ENCODE measurements at regions not wholly inside any gene's neighbourhood (a gene's known extent, or its start where the extent isn't known, plus 50 kb on each side); places are given as distances from the start of the nearest gene placed in this dataset.

DNA sequence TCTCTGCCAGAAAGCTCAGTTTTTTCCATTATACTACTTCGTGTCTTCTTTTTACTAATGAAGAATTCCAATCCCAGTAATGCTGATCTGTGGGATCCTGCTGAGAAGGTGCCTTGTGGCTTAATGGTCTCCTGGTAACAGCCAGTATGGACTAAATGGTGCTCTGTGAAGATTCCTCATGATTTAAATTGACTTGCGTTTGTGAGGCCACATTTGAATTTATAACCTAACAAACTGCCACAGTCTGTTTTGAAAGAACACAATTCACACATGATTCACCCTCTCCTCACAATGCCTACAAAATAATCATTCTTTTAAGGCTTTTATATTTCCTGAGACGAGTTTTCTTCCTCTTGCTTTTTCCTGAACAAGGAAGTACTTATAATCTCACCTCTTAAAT lies 140.0 kb downstream of the MBL2 start:
- Mint-ChIP-seq H3K36me3 (ENCODE audit: insufficient read depth, unreplicated experiment) (no peaks in the 10 kb centered on the region), H3K4me1 (ENCODE audit: insufficient read depth, unreplicated experiment) (no peaks in the 10 kb centered on the region), H3K27me3 (ENCODE audit: insufficient read depth, unreplicated experiment) (no peaks in the 10 kb centered on the region), H3K4me3 (ENCODE audit: unreplicated experiment) (no peak overlapping the region), H3K9me3 (ENCODE audit: unreplicated experiment) (no peaks in the 10 kb centered on the region), H3K27ac (ENCODE audit: low read depth, unreplicated experiment) (no peak overlapping the region)
- no peak for DNase-seq (ENCODE audit: unreplicated experiment)
- BruUV-seq (replicated peaks) = no TSS peak
- intact Hi-C loops (cut with micrococcal nuclease) = no loop called here
- ChIA-PET CTCF (no interaction called here), POLR2A (interaction anchor here (0.5 to 0.6 kb wide), 2 partner anchors 45 to 1715 kb away, joined by 4 read pairs; no protein-coding TSS in a partner anchor)
- TF ChIP-seq, protein P1, sequence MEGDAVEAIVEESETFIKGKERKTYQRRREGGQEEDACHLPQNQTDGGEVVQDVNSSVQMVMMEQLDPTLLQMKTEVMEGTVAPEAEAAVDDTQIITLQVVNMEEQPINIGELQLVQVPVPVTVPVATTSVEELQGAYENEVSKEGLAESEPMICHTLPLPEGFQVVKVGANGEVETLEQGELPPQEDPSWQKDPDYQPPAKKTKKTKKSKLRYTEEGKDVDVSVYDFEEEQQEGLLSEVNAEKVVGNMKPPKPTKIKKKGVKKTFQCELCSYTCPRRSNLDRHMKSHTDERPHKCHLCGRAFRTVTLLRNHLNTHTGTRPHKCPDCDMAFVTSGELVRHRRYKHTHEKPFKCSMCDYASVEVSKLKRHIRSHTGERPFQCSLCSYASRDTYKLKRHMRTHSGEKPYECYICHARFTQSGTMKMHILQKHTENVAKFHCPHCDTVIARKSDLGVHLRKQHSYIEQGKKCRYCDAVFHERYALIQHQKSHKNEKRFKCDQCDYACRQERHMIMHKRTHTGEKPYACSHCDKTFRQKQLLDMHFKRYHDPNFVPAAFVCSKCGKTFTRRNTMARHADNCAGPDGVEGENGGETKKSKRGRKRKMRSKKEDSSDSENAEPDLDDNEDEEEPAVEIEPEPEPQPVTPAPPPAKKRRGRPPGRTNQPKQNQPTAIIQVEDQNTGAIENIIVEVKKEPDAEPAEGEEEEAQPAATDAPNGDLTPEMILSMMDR (IDR thresholded peaks at IDR 0.05; ENCODE audit: unreplicated experiment) = no peak

DNA sequence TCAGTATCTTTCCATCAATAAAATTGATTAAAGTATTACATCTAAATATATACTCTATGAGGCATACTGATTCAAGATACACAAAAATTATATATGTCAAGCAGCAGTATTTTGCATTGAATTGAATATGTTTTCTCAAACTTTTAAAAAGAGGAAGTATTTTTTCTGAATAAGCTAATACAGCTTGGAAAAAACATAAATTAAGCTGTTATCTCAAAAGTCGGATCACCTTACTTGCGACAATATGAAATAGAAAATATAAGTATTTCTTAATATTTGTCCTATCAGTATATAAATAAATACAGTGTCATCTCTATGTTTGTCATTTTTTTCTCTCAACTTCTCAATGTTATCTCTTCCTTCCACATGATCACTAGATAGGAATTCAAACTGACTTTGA lies 139.3 kb downstream of the MBL2 start:
- ChIA-PET POLR2A (interaction anchor here (0.6 kb wide), 1 partner anchor 1716 kb away, joined by 4 read pairs; no protein-coding TSS in a partner anchor), CTCF (no interaction called here)
- no peak for DNase-seq (ENCODE audit: unreplicated experiment)
- no peaks in the 10 kb centered on the region for H3K4me1 Mint-ChIP-seq (ENCODE audit: insufficient read depth, unreplicated experiment)
- H3K4me3 Mint-ChIP-seq (ENCODE audit: unreplicated experiment) = no peak overlapping the region
- H3K9me3 Mint-ChIP-seq (ENCODE audit: unreplicated experiment) = no peaks in the 10 kb centered on the region
- H3K27me3 Mint-ChIP-seq (ENCODE audit: insufficient read depth, unreplicated experiment) = no peaks in the 10 kb centered on the region
- H3K36me3 Mint-ChIP-seq (ENCODE audit: insufficient read depth, unreplicated experiment) = no peaks in the 10 kb centered on the region
- intact Hi-C loops (cut with micrococcal nuclease) = no loop called here
- no peak overlapping the region for H3K27ac Mint-ChIP-seq (ENCODE audit: low read depth, unreplicated experiment)
- no TSS peak for BruUV-seq (replicated peaks)
- TF ChIP-seq, protein P1 (IDR thresholded peaks at IDR 0.05; ENCODE audit: unreplicated experiment) = no peak

DNA sequence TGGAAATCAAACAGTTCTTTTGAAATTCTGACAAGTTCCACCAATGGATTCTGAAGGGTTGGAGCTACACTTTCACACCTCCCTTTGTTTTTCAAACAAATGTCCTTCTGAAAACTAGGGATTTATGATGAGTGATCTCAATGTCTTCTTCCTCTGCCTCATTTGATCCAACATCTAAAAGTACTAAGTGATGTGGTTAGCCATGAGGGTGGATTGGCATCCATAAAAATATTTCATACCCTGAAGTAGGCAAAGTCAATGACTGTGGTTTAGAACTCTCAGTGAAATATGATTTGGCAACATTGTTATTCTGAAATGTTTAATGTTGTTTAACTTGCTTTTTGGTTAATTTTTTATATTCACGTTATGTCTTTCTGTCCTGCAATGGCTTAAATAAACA lies 136.9 kb downstream of the MBL2 start:
- TF ChIP-seq, protein P1 (IDR thresholded peaks at IDR 0.05; ENCODE audit: unreplicated experiment) = no peak
- POLR2A ChIA-PET = no interaction called here
- BruUV-seq (replicated peaks) = no TSS peak
- Mint-ChIP-seq H3K27ac (ENCODE audit: low read depth, unreplicated experiment) (no peak overlapping the region), H3K9me3 (ENCODE audit: unreplicated experiment) (no peaks in the 10 kb centered on the region), H3K27me3 (ENCODE audit: insufficient read depth, unreplicated experiment) (no peaks in the 10 kb centered on the region), H3K36me3 (ENCODE audit: insufficient read depth, unreplicated experiment) (no peaks in the 10 kb centered on the region), H3K4me3 (ENCODE audit: unreplicated experiment) (no peak overlapping the region), H3K4me1 (ENCODE audit: insufficient read depth, unreplicated experiment) (no peaks in the 10 kb centered on the region)
- intact Hi-C loops (cut with micrococcal nuclease) = no loop called here
- no peak for DNase-seq (ENCODE audit: unreplicated experiment)
- CTCF ChIA-PET = interaction anchor here (2.0 kb wide), 1 partner anchor 9 kb away, joined by 7 read pairs; no protein-coding TSS in a partner anchor

DNA sequence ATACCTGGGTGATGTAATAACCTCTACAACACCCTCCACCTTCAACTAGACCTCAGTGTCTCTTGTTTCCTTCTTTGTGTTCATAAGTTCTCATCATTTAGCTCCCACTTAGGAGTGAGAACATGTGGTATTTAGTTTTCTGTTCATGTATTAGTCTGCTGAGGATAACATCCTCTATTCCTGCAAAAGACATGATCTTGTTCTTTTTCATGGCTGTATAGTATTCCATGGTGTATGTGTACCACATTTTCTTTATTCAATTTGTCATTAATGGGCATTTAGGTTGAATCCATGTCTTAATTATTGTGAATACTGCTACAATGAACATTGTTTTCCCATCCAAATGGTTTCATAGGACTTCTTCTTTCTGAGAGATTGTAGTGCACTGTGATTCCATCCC lies 135.7 kb downstream of the MBL2 start:
- intact Hi-C loops (cut with micrococcal nuclease) = no loop called here
- BruUV-seq (replicated peaks) = no TSS peak
- no peak for DNase-seq (ENCODE audit: unreplicated experiment)
- Mint-ChIP-seq H3K4me3 (ENCODE audit: unreplicated experiment) (no peak overlapping the region), H3K27ac (ENCODE audit: low read depth, unreplicated experiment) (no peak overlapping the region), H3K36me3 (ENCODE audit: insufficient read depth, unreplicated experiment) (no peaks in the 10 kb centered on the region), H3K9me3 (ENCODE audit: unreplicated experiment) (no peaks in the 10 kb centered on the region), H3K27me3 (ENCODE audit: insufficient read depth, unreplicated experiment) (peaks cover 4% of the 10 kb centered on the region), H3K4me1 (ENCODE audit: insufficient read depth, unreplicated experiment) (no peaks in the 10 kb centered on the region)
- ChIA-PET POLR2A (no interaction called here), CTCF (interaction anchor here (0.6 to 1.3 kb wide), 5 partner anchors 8 to 205 kb away, joined by 3 to 4 read pairs (median 3); no protein-coding TSS in a partner anchor)
- TF ChIP-seq, protein P1 (IDR thresholded peaks at IDR 0.05; ENCODE audit: unreplicated experiment) = no peak

All from MCF 10A (cell line).